PFSK-1 (cell line): ENCODE measurements at regions not wholly inside any gene's neighbourhood (a gene's known extent, or its start where the extent isn't known, plus 50 kb on each side); places are given as distances from the start of the nearest gene placed in this dataset.

Experiments
- FOXP2 ChIP-seq: optimal IDR thresholded peaks from 2 replicates; pipeline ENCODE3; 2011; ENCODE audit warnings: borderline replicate concordance, control low read depth, inconsistent platforms; ENCODE audit not compliant: insufficient read depth; ENCODE audit errors: extremely low read length, extremely low read depth
- POLR2AphosphoS5 ChIP-seq: IDR thresholded peaks from 2 replicates; pipeline ENCODE4 v1.6.1; 2012; ENCODE audit warnings: low read depth, mild to moderate bottlenecking, control low read depth, low read length, moderate library complexity
- SIN3A ChIP-seq: IDR thresholded peaks from 2 replicates; pipeline ENCODE4 v1.6.1; 2012; ENCODE audit warnings: mild to moderate bottlenecking, low read length, moderate library complexity, borderline replicate concordance; ENCODE audit not compliant: insufficient read depth
- TAF1 ChIP-seq: IDR thresholded peaks from 2 replicates; pipeline ENCODE4 v1.6.1; 2012; ENCODE audit warnings: low read length, control low read depth, borderline replicate concordance; ENCODE audit not compliant: insufficient read depth
- TF ChIP-seq, protein P1 (sequence below), 2 experiments: IDR thresholded peaks; 2 replicates each; pipeline versions ENCODE4 v1.6.1 to v1.8.0; 2011 to 2012; ENCODE audit warnings: low read depth in 2 of 2, low read length in 2 of 2, control low read depth in 1 of 2, inconsistent platforms in 1 of 2, mild to moderate bottlenecking in 1 of 2, moderate library complexity in 1 of 2; ENCODE audit not compliant: insufficient read depth in 1 of 2

GRCh38 chr15:38115121-38115520, 137.5 kb upstream of the SPRED1 start:
- TF ChIP-seq SIN3A (no peak), TAF1 (no peak), POLR2AphosphoS5 (no peak), FOXP2 (no peak)
- TF ChIP-seq, protein P1, sequence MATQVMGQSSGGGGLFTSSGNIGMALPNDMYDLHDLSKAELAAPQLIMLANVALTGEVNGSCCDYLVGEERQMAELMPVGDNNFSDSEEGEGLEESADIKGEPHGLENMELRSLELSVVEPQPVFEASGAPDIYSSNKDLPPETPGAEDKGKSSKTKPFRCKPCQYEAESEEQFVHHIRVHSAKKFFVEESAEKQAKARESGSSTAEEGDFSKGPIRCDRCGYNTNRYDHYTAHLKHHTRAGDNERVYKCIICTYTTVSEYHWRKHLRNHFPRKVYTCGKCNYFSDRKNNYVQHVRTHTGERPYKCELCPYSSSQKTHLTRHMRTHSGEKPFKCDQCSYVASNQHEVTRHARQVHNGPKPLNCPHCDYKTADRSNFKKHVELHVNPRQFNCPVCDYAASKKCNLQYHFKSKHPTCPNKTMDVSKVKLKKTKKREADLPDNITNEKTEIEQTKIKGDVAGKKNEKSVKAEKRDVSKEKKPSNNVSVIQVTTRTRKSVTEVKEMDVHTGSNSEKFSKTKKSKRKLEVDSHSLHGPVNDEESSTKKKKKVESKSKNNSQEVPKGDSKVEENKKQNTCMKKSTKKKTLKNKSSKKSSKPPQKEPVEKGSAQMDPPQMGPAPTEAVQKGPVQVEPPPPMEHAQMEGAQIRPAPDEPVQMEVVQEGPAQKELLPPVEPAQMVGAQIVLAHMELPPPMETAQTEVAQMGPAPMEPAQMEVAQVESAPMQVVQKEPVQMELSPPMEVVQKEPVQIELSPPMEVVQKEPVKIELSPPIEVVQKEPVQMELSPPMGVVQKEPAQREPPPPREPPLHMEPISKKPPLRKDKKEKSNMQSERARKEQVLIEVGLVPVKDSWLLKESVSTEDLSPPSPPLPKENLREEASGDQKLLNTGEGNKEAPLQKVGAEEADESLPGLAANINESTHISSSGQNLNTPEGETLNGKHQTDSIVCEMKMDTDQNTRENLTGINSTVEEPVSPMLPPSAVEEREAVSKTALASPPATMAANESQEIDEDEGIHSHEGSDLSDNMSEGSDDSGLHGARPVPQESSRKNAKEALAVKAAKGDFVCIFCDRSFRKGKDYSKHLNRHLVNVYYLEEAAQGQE (IDR thresholded peaks at IDR 0.05; ENCODE audit: insufficient read depth in 1 of 2, low read depth in 2 of 2, low read length in 2 of 2) = no peak

DNA sequence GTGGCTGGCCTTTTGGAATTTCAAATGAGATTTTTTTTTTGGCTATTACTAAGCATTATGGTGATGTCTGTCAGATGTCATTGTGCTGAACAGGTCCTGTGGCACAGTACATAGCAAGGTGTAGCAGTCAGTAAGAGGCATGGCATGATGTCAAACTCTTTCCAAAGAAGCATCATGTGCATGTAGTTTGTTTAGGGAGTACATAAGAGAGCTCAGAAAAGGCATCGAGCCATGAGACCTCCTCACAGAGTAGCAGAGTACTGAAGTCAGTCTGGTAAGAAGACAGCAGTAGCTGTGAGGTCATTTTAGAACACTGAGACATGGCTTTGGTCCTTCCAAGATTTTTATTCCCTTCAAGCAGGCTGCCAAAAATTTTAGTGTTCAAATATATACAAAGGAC, 134.9 kb upstream of the SPRED1 start:
- no peak for TF ChIP-seq POLR2AphosphoS5
- no peak for TF ChIP-seq FOXP2
- no peak for TF ChIP-seq TAF1
- TF ChIP-seq SIN3A = no peak
- TF ChIP-seq, protein P1 (IDR thresholded peaks at IDR 0.05; ENCODE audit: insufficient read depth in 1 of 2, low read depth in 2 of 2, low read length in 2 of 2) = no peak

GRCh38 chr15:38127306-38127771, 125.3 kb upstream of the SPRED1 start:
- TF ChIP-seq POLR2AphosphoS5 = no peak
- no peak for TF ChIP-seq SIN3A
- TF ChIP-seq, protein P1 (IDR thresholded peaks at IDR 0.05; ENCODE audit: insufficient read depth in 1 of 2, low read depth in 2 of 2, low read length in 2 of 2) = no peak

DNA sequence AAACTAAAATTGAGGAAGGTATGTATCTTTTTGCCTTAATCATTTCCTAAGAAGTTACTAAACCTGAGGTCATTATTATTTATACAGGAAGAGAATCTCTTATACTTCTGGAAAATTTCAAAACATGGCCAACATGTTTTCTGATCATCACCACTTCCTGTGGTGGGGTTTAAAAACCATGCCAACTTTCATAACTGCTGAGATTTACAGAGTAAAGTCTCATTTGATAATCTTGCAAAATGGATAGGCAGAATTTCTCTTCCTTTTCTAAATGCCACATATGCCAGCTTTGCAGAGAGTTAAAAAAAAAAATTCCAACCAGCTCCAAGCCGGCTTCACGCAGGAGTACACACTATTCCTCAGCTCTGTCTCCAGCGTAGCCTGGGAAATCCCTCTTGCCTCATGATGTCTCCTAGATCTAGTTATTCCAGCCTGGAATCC, 124.3 kb upstream of the SPRED1 start:
- TF ChIP-seq POLR2AphosphoS5 (no peak), SIN3A (no peak), FOXP2 (no peak), TAF1 (no peak)
- TF ChIP-seq, protein P1 (IDR thresholded peaks at IDR 0.05; ENCODE audit: insufficient read depth in 1 of 2, low read depth in 2 of 2, low read length in 2 of 2) = no peak

DNA sequence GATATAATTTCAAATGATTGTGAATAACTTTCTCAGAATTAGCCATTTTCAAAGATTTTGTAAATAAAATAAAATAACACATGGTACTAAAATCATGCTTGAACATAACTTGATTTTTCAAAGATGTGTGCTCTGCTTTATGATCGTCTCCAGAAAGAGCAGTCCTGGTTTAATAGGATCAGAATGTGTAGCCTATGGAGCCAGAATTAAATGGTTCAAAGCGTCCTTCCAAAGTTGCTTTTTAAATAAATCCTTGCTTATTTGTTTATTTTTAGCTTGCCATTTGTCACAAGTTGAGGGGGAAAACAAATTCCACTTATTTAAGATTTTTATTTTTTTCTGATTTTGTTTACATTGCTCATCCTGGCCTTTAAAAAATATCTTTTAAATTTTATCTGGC, 123.7 kb upstream of the SPRED1 start:
- no peak for TF ChIP-seq FOXP2
- no peak for TF ChIP-seq SIN3A
- TF ChIP-seq TAF1 = no peak
- no peak for TF ChIP-seq POLR2AphosphoS5
- TF ChIP-seq, protein P1 (IDR thresholded peaks at IDR 0.05; ENCODE audit: insufficient read depth in 1 of 2, low read depth in 2 of 2, low read length in 2 of 2) = no peak
